ENCODE measurements at regions not wholly inside any gene's neighbourhood (a gene's known extent, or its start where the extent isn't known, plus 50 kb on each side); places are given as distances from the start of the nearest gene placed in this dataset.

GRCh38 chr16:86166414-86166813 lies 267.5 kb downstream of the IRF8 start:
- DNase-seq = no peak

- no peak for DNase-seq
These were observed 268.1 kb downstream of the IRF8 start for GRCh38 chr16:86167061-86167460.

GRCh38 chr16:86170720-86171119 lies 271.8 kb downstream of the IRF8 start:
- no peak for DNase-seq

- DNase-seq = no peak
These were observed 272.4 kb downstream of the IRF8 start for GRCh38 chr16:86171329-86171728.

- no peak for DNase-seq
These were observed 276.9 kb downstream of the IRF8 start for GRCh38 chr16:86175816-86176215.

- no peak for DNase-seq
These were observed 277.5 kb downstream of the IRF8 start for GRCh38 chr16:86176462-86176861.

- DNase-seq = no peak
These were observed 281.3 kb downstream of the IRF8 start for GRCh38 chr16:86180244-86180643.

GRCh38 chr16:86180780-86181179 lies 281.8 kb downstream of the IRF8 start:
- no peak for DNase-seq

- no peak for DNase-seq
These were observed 282.6 kb downstream of the IRF8 start for GRCh38 chr16:86181526-86181925.

- DNase-seq = no peak
These were observed 285.2 kb downstream of the IRF8 start for GRCh38 chr16:86184185-86184584.

- DNase-seq = no peak
These were observed 286.1 kb downstream of the IRF8 start for GRCh38 chr16:86185089-86185488.

- DNase-seq = no peak
These were observed 287.4 kb downstream of the IRF8 start for GRCh38 chr16:86186313-86186712.

GRCh38 chr16:86189934-86190333 lies 291.0 kb downstream of the IRF8 start:
- DNase-seq = no peak

GRCh38 chr16:86191663-86192062 lies 292.7 kb downstream of the IRF8 start:
- DNase-seq = no peak

- no peak for DNase-seq
These were observed 294.7 kb downstream of the IRF8 start for GRCh38 chr16:86193528-86194193.

GRCh38 chr16:86195863-86196630 lies 297.1 kb downstream of the IRF8 start:
- DNase-seq = no peak

- no peak for DNase-seq
These were observed 297.9 kb downstream of the IRF8 start for GRCh38 chr16:86196687-86197391.

GRCh38 chr16:86198206-86199118 lies 299.5 kb downstream of the IRF8 start:
- DNase-seq = no peak

GRCh38 chr16:86199182-86199581 lies 300.2 kb downstream of the IRF8 start:
- no peak for DNase-seq

GRCh38 chr16:86199871-86200695 lies 301.1 kb downstream of the IRF8 start:
- no peak for DNase-seq

- DNase-seq = no peak
These were observed 301.8 kb downstream of the IRF8 start for GRCh38 chr16:86200722-86201121.

- no peak for DNase-seq
These were observed 302.8 kb downstream of the IRF8 start for GRCh38 chr16:86201746-86202145.

All from inflammatory macrophage treated with lipopolysaccharide for 1 hour (primary cell).